VCaP (cell line): ENCODE measurements at regions not wholly inside any gene's neighbourhood (a gene's known extent, or its start where the extent isn't known, plus 50 kb on each side); places are given as distances from the start of the nearest gene placed in this dataset.

Experiments used
- H3K27ac ChIP-seq: fragments of 450-650 bp; 2 replicates; pipeline ENCODE4 v1.5.1; 2017
- TF ChIP-seq, protein P1 (sequence below): fragments of 450-650 bp; conservative IDR thresholded peaks from 2 replicates; pipeline ENCODE4 v1.5.1; 2017; ENCODE audit warnings: mild to moderate bottlenecking, moderate library complexity

DNA sequence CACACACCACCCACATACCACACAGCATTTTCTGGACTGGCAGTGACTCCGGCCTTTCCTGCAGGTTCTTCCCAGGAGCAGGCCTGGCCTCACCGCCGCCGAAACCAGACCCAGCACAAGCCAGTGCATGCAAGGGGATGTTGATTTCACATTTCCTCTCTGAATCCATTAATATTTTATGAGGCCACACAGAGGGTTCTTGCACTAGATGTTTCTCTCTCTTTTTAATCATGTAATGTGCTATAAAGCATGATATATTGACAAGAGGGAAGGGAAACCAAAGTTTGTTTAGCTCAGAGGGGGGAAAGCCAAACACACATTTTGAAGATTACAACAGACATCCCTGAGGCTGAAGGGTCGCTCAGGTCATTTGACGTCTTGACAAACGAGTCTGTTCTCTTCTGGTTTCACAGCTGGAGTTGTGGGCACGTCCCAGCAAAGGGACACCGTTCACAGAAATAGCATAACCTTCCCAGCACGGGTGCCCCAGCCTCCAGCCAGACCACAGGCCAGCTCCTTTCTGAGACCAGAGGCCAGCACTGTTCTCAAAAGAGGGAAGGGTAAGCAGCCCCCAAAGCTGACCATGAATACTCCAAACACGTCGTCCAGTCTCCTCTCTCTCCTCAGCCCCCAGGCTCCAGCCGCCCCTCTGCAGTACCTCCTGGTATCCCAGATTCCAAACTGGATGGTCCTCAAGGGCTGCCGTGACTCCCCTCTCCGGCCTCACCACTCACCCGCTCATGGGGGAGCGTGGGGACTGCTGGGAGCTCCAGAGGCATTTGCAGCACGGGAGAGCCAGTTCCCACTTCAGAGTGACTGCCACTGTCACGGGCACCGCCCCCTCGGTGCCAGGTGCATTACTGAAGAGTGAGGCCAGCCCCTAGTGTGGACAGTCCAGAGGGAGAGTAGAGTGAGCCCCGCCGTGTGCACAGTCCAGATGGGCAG is 340.3 kb upstream of the SALL3 start:
- peak overlapping the region; percentile 92 for H3K27ac ChIP-seq
- TF ChIP-seq, protein P1, sequence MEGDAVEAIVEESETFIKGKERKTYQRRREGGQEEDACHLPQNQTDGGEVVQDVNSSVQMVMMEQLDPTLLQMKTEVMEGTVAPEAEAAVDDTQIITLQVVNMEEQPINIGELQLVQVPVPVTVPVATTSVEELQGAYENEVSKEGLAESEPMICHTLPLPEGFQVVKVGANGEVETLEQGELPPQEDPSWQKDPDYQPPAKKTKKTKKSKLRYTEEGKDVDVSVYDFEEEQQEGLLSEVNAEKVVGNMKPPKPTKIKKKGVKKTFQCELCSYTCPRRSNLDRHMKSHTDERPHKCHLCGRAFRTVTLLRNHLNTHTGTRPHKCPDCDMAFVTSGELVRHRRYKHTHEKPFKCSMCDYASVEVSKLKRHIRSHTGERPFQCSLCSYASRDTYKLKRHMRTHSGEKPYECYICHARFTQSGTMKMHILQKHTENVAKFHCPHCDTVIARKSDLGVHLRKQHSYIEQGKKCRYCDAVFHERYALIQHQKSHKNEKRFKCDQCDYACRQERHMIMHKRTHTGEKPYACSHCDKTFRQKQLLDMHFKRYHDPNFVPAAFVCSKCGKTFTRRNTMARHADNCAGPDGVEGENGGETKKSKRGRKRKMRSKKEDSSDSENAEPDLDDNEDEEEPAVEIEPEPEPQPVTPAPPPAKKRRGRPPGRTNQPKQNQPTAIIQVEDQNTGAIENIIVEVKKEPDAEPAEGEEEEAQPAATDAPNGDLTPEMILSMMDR = no peak

DNA sequence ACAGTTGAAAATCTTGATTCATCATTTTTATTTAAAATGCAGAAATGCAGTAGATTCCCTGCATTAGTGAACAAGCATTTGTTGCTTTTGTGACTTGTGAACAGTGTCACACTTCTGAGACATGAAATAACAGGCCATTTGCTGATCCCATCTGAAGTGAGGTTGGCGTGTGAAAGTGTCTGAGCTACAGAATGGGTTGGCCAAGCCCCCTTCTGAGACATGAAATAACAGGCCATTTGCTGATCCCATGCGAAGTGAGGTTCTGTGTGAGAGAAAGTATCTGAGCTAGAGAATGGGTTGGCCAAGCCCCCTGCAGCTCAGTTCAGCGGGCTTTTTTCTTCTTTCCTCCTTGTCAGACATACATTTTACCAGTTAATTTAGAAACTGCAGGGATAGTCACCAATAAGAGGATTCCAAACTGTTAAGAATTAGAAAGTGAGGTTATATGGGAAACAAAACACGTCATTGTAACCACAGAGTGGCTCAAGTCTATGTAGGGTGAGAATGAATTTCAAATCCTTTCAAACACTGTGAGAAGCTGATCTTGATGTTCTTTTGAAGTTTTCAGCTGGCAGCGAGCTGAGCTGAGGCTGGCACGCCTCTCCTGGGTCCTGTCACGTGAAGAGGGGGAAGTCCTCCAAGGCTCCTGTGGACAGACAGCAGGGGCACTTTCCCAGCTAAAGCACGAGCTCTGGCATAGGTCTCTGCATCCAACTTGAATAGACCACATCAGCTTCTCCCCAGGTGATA is 339.2 kb upstream of the SALL3 start:
- peak overlapping the region; percentile 92 for H3K27ac ChIP-seq
- TF ChIP-seq, protein P1 = no peak

DNA sequence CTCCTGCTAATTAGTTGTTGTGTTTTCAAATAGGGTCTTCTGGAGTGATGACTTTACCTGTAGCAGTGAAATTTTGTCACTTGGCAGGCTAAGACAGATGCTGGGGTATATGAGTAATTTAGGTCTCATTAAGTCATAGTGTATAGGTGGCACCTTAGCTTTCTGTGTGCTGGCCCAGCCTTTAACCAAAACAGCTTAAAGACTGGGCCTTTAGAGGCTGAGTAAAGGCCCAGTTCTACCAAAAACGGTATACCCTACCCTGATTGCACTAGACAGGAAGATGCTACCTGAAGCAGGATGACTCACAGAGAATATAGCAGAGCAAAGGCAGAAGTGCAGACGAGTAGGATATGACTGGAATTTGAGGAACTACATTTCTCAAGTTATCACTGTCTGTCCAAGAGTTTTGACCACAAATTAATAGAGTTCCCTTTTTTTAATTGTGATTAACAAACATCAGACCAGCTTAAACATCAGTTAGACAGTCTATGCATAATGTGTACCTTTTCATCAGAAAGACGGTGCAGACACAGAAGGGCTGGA is 337.9 kb upstream of the SALL3 start:
- TF ChIP-seq, protein P1 = no peak
- H3K27ac ChIP-seq = no peak overlapping the region

DNA sequence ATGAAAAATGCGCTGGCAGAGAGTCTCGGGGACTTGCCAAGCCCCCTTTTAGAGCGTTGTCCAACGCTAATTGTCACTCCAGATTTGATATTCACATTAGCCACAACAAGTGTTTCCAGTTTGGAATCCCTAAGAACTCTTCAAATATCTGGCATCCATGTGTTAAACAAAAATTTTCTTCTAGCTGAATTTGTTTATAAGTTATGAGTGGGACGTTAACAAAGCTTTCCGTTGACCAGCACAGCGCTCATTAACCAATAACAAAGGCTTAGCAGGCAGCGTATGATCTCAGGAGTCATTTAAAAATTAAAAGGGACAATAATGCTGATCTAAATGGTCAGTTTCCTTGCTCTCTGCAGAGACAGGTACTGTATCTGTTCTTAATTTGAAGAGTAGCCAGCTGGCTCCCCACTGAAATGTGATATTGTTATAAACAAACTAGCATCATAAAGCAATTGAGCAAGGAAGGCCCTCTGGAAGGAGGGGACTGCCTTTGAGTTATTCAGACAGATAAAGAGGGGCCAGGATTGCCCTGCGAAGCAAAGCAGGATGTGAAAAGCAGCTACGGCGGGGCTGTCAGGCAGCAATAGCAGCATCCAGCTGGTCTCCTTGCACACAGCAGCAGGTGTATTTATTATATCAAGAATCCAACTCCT is 337.2 kb upstream of the SALL3 start:
- H3K27ac ChIP-seq = no peak overlapping the region
- TF ChIP-seq, protein P1 = no peak

- H3K27ac ChIP-seq = no peak overlapping the region
- TF ChIP-seq, protein P1 = no peak
These were observed 336.6 kb upstream of the SALL3 start for GRCh38 chr18:78643004-78643403.

- H3K27ac ChIP-seq = no peak overlapping the region
- TF ChIP-seq, protein P1 = no peak
These were observed 335.6 kb upstream of the SALL3 start for GRCh38 chr18:78643981-78644380.

DNA sequence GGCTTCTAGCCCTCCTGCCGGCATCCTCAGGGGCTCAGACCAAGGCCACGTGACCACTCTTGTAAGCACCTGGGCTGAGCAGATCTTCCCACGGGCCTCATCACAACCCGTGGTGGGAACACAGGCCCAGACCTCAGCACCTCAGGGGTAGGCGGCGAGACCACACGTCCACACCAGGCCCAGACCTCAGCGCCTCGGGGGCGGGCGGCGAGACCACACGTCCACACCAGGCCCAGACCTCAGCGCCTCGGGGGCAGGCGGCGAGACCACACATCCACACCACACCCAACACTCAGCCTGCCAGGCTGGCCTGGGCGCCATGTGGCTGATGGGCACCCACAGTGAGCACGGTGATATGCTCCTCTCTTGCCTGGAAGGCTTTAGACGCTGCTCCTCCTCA is 334.4 kb upstream of the SALL3 start:
- TF ChIP-seq, protein P1 = no peak
- no peak overlapping the region for H3K27ac ChIP-seq
